IMR-90 (cell line): ENCODE measurements at regions not wholly inside any gene's neighbourhood (a gene's known extent, or its start where the extent isn't known, plus 50 kb on each side); places are given as distances from the start of the nearest gene placed in this dataset.

Source experiments
- ATAC-seq: fragments of 200-7000 bp; cut with Tn5 transposase; 2 replicates; pipeline ENCODE4 v1.9.1; 2020; ENCODE audit warnings: low read depth, mild to moderate bottlenecking, moderate library complexity
- BruUV-seq: library from RNA; stranded (reverse); fragments of 400-500 nt; replicated peaks from 2 replicates; lab custom pipeline; 2021; lab: Mats Ljungman, UMichigan
- CTCF ChIA-PET: fragments of 300-600 bp; formaldehyde crosslinking; extraction: SDS; loops from one replicate; lab custom pipeline; 2021; ENCODE audit warnings: antibody characterized with exemption; lab: Yijun Ruan, JAX
- POLR2A ChIA-PET: fragments of 300-600 bp; sonication (Branson Sonifier 250); formaldehyde crosslinking; loops from one replicate; lab custom pipeline; 2022; ENCODE audit warnings: antibody characterized with exemption; ENCODE audit not compliant: unreplicated experiment; lab: Charles Lee
- DNase-seq: peaks from one replicate; pipeline ENCODE4 v3.0.0; 2013
- H2AFZ ChIP-seq: replicated peaks from 2 replicates; pipeline ENCODE3; 2013; ENCODE audit warnings: low read length, mild to moderate bottlenecking; ENCODE audit not compliant: poor library complexity
- H2AK5ac ChIP-seq: 2 replicates; pipeline ENCODE4 v1.6.1; 2013; ENCODE audit warnings: low read depth, low read length, inconsistent platforms
- H2AK9ac ChIP-seq: replicated peaks from 2 replicates; pipeline ENCODE3; 2013; ENCODE audit warnings: mild to moderate bottlenecking, low read depth, low read length, moderate library complexity; ENCODE audit not compliant: poor library complexity
- H2BK120ac ChIP-seq: 2 replicates; pipeline ENCODE4 v1.6.1; 2013; ENCODE audit warnings: low read depth, low read length, inconsistent platforms
- H2BK15ac ChIP-seq: 3 replicates; pipeline ENCODE4 v1.6.1; 2013; ENCODE audit warnings: low read depth, low read length, inconsistent platforms
- H2BK20ac ChIP-seq: 2 replicates; pipeline ENCODE4 v1.6.1; 2013; ENCODE audit warnings: low read depth, mild to moderate bottlenecking, inconsistent platforms, low read length, moderate library complexity
- H2BK5ac ChIP-seq: 2 replicates; pipeline ENCODE4 v1.6.1; 2013; ENCODE audit warnings: mild to moderate bottlenecking, low read depth, low read length, inconsistent platforms; ENCODE audit not compliant: poor library complexity, severe bottlenecking
- H3K14ac ChIP-seq: replicated peaks from 2 replicates; pipeline ENCODE4 v1.6.1; 2013; ENCODE audit warnings: low read depth, low read length, inconsistent platforms
- H3K18ac ChIP-seq: 2 replicates; pipeline ENCODE4 v1.6.1; 2013; ENCODE audit warnings: low read depth, low read length, control low read depth
- H3K23ac ChIP-seq: 2 replicates; pipeline ENCODE4 v1.6.1; 2013; ENCODE audit warnings: low read depth, low read length, inconsistent platforms
- H3K27ac ChIP-seq: 2 replicates; pipeline ENCODE4 v1.5.1; 2013; ENCODE audit warnings: mild to moderate bottlenecking, control low read depth, low read length; ENCODE audit not compliant: insufficient read depth
- H3K27me3 ChIP-seq: 2 replicates; pipeline ENCODE4 v1.6.1; 2013; ENCODE audit warnings: low read length; ENCODE audit not compliant: control insufficient read depth, insufficient read depth
- H3K36me3 ChIP-seq: 2 replicates; pipeline ENCODE4 v1.6.1; 2013; ENCODE audit warnings: low read length, mixed read lengths; ENCODE audit not compliant: control insufficient read depth, insufficient read depth
- H3K4ac ChIP-seq: 2 replicates; pipeline ENCODE4 v1.6.1; 2013; ENCODE audit warnings: low read depth, low read length, inconsistent platforms
- H3K4me1 ChIP-seq: 2 replicates; pipeline ENCODE4 v1.6.1; 2013; ENCODE audit warnings: low read length, mixed read lengths; ENCODE audit not compliant: control insufficient read depth, insufficient read depth
- H3K4me2 ChIP-seq: 2 replicates; pipeline ENCODE4 v1.6.1; 2013; ENCODE audit warnings: low read depth, mild to moderate bottlenecking, control low read depth, low read length, moderate library complexity
- H3K4me3 ChIP-seq: 2 replicates; pipeline ENCODE4 v1.5.1; 2013; ENCODE audit warnings: low read depth, mild to moderate bottlenecking, control low read depth, low read length, moderate library complexity; ENCODE audit not compliant: insufficient read depth
- H3K56ac ChIP-seq: 2 replicates; pipeline ENCODE4 v1.6.1; 2013; ENCODE audit warnings: low read length, inconsistent platforms; ENCODE audit not compliant: insufficient read depth; ENCODE audit errors: extremely low read depth
- H3K79me1 ChIP-seq, 2 experiments: 2 replicates each; pipeline ENCODE4 v1.6.1; 2013; ENCODE audit warnings: low read length in 2 of 2, inconsistent platforms in 1 of 2, low read depth in 1 of 2
- H3K9ac ChIP-seq: 2 replicates; pipeline ENCODE4 v1.6.1; 2013; ENCODE audit warnings: low read depth, low read length, control low read depth
- H3K9me1 ChIP-seq: 2 replicates; pipeline ENCODE4 v1.6.1; 2013; ENCODE audit warnings: low read length, inconsistent platforms; ENCODE audit not compliant: insufficient read depth
- H3K9me3 ChIP-seq: 2 replicates; pipeline ENCODE4 v1.6.1; 2013; ENCODE audit warnings: low read length; ENCODE audit not compliant: control insufficient read depth, insufficient read depth
- H4K20me1 ChIP-seq: 2 replicates; pipeline ENCODE4 v1.6.1; 2013; ENCODE audit warnings: low read length, inconsistent platforms; ENCODE audit not compliant: insufficient read depth
- H4K5ac ChIP-seq: 2 replicates; pipeline ENCODE4 v1.6.1; 2013; ENCODE audit warnings: mild to moderate bottlenecking, low read depth, low read length, control low read depth
- H4K8ac ChIP-seq, 2 experiments: 2 replicates each; pipeline ENCODE4 v1.6.1; 2013; ENCODE audit warnings: low read depth in 2 of 2, low read length in 2 of 2, control low read depth in 1 of 2, inconsistent platforms in 1 of 2
- H4K91ac ChIP-seq: 2 replicates; pipeline ENCODE4 v1.6.1; 2013; ENCODE audit warnings: low read depth, low read length, inconsistent platforms; ENCODE audit not compliant: insufficient read depth
- BHLHE40 ChIP-seq: fragments of 150-350 bp; IDR thresholded peaks from 2 replicates; pipeline ENCODE4 v1.6.1; 2016; ENCODE audit warnings: mild to moderate bottlenecking, low read depth, low read length
- CEBPB ChIP-seq: IDR thresholded peaks from 2 replicates; pipeline ENCODE4 v1.6.1; 2012; ENCODE audit warnings: low read depth, low read length, improper control_type of control experiment
- FOS ChIP-seq: fragments of 150-350 bp; IDR thresholded peaks from 2 replicates; pipeline ENCODE4 v1.6.1; 2016; ENCODE audit warnings: low read depth, low read length
- MAFK ChIP-seq: IDR thresholded peaks from 2 replicates; pipeline ENCODE4 v1.6.1; 2012; ENCODE audit warnings: low read depth, low read length, improper control_type of control experiment
- MAZ ChIP-seq: IDR thresholded peaks from 2 replicates; pipeline ENCODE4 v1.6.1; 2012; ENCODE audit warnings: low read depth, mild to moderate bottlenecking, low read length, improper control_type of control experiment, moderate library complexity, borderline replicate concordance
- MXI1 ChIP-seq: IDR thresholded peaks from 2 replicates; pipeline ENCODE4 v1.6.1; 2012; ENCODE audit warnings: low read depth, mild to moderate bottlenecking, low read length, moderate library complexity, borderline replicate concordance
- NFE2L2 ChIP-seq: fragments of 150-350 bp; IDR thresholded peaks from 2 replicates; pipeline ENCODE4 v1.6.1; 2016; ENCODE audit warnings: low read depth, mild to moderate bottlenecking, low read length
- POLR2A ChIP-seq: IDR thresholded peaks from 2 replicates; pipeline ENCODE4 v1.6.1; 2012; ENCODE audit warnings: mild to moderate bottlenecking, low read depth, low read length
- RAD21 ChIP-seq: IDR thresholded peaks from 2 replicates; pipeline ENCODE4 v1.6.1; 2012; ENCODE audit warnings: low read length, improper control_type of control experiment
- RCOR1 ChIP-seq: IDR thresholded peaks from 2 replicates; pipeline ENCODE4 v1.6.1; 2012; ENCODE audit warnings: mild to moderate bottlenecking, low read length, improper control_type of control experiment; ENCODE audit not compliant: insufficient replicate concordance
- RFX5 ChIP-seq: IDR thresholded peaks from 2 replicates; pipeline ENCODE4 v1.8.0; 2012; ENCODE audit warnings: low read depth, mild to moderate bottlenecking, low read length, moderate library complexity
- SMC3 ChIP-seq: fragments of 150-350 bp; IDR thresholded peaks from 2 replicates; pipeline ENCODE4 v1.6.1; 2016; ENCODE audit warnings: low read depth, mild to moderate bottlenecking, antibody characterized with exemption, low read length, moderate library complexity
- WGBS, 2 experiments: methylation state at CpG; one replicate each; pipeline versions ENCODE4 v1.1.5 to v1.1.7; 2013; ENCODE audit warnings: missing lambda C conversion rate in 2 of 2; ENCODE audit not compliant: insufficient read length in 1 of 2; ENCODE audit errors: extremely low coverage in 2 of 2; 5-methylcytosine and 5-hydroxymethylcytosine counted together
- dilution Hi-C: fragments of 300-500 bp; cut with HindIII; formaldehyde crosslinking; loops from one replicate; pipeline ENCODE4 v1.14.3; 2018; ENCODE audit warnings: low sequenced_read_pairs; ENCODE audit not compliant: unreplicated experiment
- in situ Hi-C: fragments of 300-500 bp; cut with MboI; formaldehyde crosslinking; loops from 3 replicates; pipeline ENCODE4 v1.14.3; 2019; ENCODE audit warnings: low sequenced_read_pairs, inconsistent platforms, mixed read lengths
- intact Hi-C: fragments of 100-400 bp; cut with micrococcal nuclease; formaldehyde crosslinking; loops from 2 replicates; pipeline ENCODE4 v1.10.0; 2022
- TF ChIP-seq, protein P1 (sequence below): conservative IDR thresholded peaks from 2 replicates; pipeline ENCODE4 v1.5.1; 2012; ENCODE audit warnings: mild to moderate bottlenecking, low read depth, low read length, improper control_type of control experiment
- TF ChIP-seq, protein P2 (sequence below): fragments of 150-350 bp; IDR thresholded peaks from 2 replicates; pipeline ENCODE4 v1.6.1; 2017; ENCODE audit warnings: mild to moderate bottlenecking, antibody characterized with exemption, low read length, low read depth

DNA sequence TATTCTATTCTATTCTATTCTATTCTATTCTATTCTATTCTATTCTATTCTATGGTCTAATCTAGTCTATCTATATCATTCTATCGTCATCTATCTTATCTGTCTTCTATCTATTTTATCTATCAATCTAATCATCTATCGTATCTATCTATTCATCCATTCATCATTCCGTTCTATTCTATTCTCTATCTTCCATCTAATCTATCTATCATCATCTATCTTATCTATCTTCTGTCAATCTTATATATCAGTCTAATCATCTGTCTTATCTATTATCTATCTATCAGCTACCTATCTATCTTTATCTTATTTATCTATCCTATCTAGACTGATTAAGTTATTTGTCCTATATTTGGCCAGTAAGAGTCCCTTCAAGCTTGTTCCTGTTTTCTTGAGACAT lies 831.5 kb upstream of the TMEM132C start:
- TF ChIP-seq, protein P1, sequence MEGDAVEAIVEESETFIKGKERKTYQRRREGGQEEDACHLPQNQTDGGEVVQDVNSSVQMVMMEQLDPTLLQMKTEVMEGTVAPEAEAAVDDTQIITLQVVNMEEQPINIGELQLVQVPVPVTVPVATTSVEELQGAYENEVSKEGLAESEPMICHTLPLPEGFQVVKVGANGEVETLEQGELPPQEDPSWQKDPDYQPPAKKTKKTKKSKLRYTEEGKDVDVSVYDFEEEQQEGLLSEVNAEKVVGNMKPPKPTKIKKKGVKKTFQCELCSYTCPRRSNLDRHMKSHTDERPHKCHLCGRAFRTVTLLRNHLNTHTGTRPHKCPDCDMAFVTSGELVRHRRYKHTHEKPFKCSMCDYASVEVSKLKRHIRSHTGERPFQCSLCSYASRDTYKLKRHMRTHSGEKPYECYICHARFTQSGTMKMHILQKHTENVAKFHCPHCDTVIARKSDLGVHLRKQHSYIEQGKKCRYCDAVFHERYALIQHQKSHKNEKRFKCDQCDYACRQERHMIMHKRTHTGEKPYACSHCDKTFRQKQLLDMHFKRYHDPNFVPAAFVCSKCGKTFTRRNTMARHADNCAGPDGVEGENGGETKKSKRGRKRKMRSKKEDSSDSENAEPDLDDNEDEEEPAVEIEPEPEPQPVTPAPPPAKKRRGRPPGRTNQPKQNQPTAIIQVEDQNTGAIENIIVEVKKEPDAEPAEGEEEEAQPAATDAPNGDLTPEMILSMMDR = no peak
- TF ChIP-seq BHLHE40 = no peak
- no peak for TF ChIP-seq RCOR1
- TF ChIP-seq MAZ = no peak
- TF ChIP-seq MXI1 = no peak
- TF ChIP-seq NFE2L2 = no peak
- TF ChIP-seq FOS = no peak
- no peak for TF ChIP-seq MAFK
- TF ChIP-seq SMC3 = no peak
- TF ChIP-seq POLR2A = no peak
- TF ChIP-seq RAD21 = no peak
- TF ChIP-seq, protein P2, sequence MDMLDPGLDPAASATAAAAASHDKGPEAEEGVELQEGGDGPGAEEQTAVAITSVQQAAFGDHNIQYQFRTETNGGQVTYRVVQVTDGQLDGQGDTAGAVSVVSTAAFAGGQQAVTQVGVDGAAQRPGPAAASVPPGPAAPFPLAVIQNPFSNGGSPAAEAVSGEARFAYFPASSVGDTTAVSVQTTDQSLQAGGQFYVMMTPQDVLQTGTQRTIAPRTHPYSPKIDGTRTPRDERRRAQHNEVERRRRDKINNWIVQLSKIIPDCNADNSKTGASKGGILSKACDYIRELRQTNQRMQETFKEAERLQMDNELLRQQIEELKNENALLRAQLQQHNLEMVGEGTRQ = no peak
- TF ChIP-seq RFX5 = no peak
- no peak for TF ChIP-seq CEBPB
- Histone ChIP-seq H2BK5ac (no peak overlapping the region), H4K8ac (no peak overlapping the region), H2AK5ac (no peak overlapping the region), H3K14ac (no peak overlapping the region), H4K5ac (no peak overlapping the region), H3K4me3 (no peak overlapping the region), H2AFZ (no peak overlapping the region), H3K18ac (no peak overlapping the region), H3K4me1 (no peaks in the 10 kb centered on the region), H2AK9ac (no peak overlapping the region), H3K27ac (no peak overlapping the region), H3K4me2 (no peak overlapping the region), H2BK15ac (no peak overlapping the region), H3K23ac (no peak overlapping the region), H3K27me3 (no peaks in the 10 kb centered on the region; the same call in 1 of the 2 replicates), H3K9ac (no peak overlapping the region), H3K9me1 (no peaks in the 10 kb centered on the region), H3K4ac (no peak overlapping the region), H2BK20ac (no peak overlapping the region), H3K79me1 (no peaks in the 10 kb centered on the region), H3K56ac (no peak overlapping the region), H3K9me3 (peaks cover 4% of the 10 kb centered on the region; the same call in 1 of the 2 replicates), H4K91ac (no peak overlapping the region), H4K20me1 (no peaks in the 10 kb centered on the region), H3K36me3 (no peaks in the 10 kb centered on the region), H2BK120ac (no peak overlapping the region)
- ChIA-PET POLR2A (no interaction called here), CTCF (interaction anchor here (0.6 kb wide), 1 partner anchor 160 kb away, joined by 3 read pairs; no protein-coding TSS in a partner anchor)
- DNase-seq = no peak
- WGBS, 2 experiments = 100% methylated on average over 2 of the region's 3 CpGs; no CpG with 5 or more reads in 1 of the 2 experiments
- intact Hi-C loops = no loop called here
- dilution Hi-C loops = no loop called here
- in situ Hi-C loops = no loop called here
- no TSS peak for BruUV-seq
- no peak for ATAC-seq
